Skeletal muscle satellite cell (primary cell): ENCODE measurements at regions not wholly inside any gene's neighbourhood (a gene's known extent, or its start where the extent isn't known, plus 50 kb on each side); places are given as distances from the start of the nearest gene placed in this dataset.

Source experiments
- H3K27me3 ChIP-seq: 2 replicates; pipeline ENCODE4 v1.7.0; 2013; ENCODE audit warnings: low read length; ENCODE audit not compliant: control insufficient read depth, insufficient read depth
- H3K36me3 ChIP-seq: 2 replicates; pipeline ENCODE4 v1.7.0; 2013; ENCODE audit warnings: mild to moderate bottlenecking, control low read depth, low read length; ENCODE audit not compliant: insufficient read depth
- H3K4me1 ChIP-seq: 2 replicates; pipeline ENCODE4 v1.7.0; 2013; ENCODE audit warnings: low read length; ENCODE audit not compliant: control insufficient read depth, insufficient read depth
- H3K4me2 ChIP-seq: 2 replicates; pipeline ENCODE4 v1.7.0; 2013; ENCODE audit warnings: mild to moderate bottlenecking, low read length
- H3K4me3 ChIP-seq: 2 replicates; pipeline ENCODE4 v1.7.0; 2013; ENCODE audit warnings: low read length
- H3K9ac ChIP-seq: 2 replicates; pipeline ENCODE4 v1.7.0; 2013; ENCODE audit warnings: mild to moderate bottlenecking, low read depth, low read length, moderate library complexity
- H3K9me3 ChIP-seq: replicated peaks from 2 replicates; pipeline ENCODE4 v1.7.0; 2013; ENCODE audit warnings: mild to moderate bottlenecking, control low read depth, low read length

- H3K27me3 ChIP-seq: peaks cover 5% of the 10 kb centered on the region
- H3K9me3 ChIP-seq: no peaks in the 10 kb centered on the region
- H3K4me2 ChIP-seq: no peak overlapping the region
These were observed 593.2 kb downstream of the INSC start for GRCh38 chr11:15707971-15708370.

GRCh38 chr11:15710580-15711275 lies 596.0 kb downstream of the INSC start:
- Histone ChIP-seq H3K4me1 (no peaks in the 10 kb centered on the region), H3K27me3 (no peaks in the 10 kb centered on the region), H3K9ac (no peak overlapping the region), H3K9me3 (no peaks in the 10 kb centered on the region), H3K4me2 (no peak overlapping the region), H3K36me3 (no peaks in the 10 kb centered on the region), H3K4me3 (no peak overlapping the region)

More at GRCh38 chr11:15707971-15708370, 593.2 kb downstream of the INSC start:
- Histone ChIP-seq H3K4me3 (no peak overlapping the region), H3K36me3 (no peaks in the 10 kb centered on the region), H3K9ac (no peak overlapping the region), H3K4me1 (no peaks in the 10 kb centered on the region)

- Histone ChIP-seq H3K9ac (no peak overlapping the region), H3K4me2 (no peak overlapping the region), H3K27me3 (no peaks in the 10 kb centered on the region), H3K36me3 (no peaks in the 10 kb centered on the region), H3K9me3 (no peaks in the 10 kb centered on the region), H3K4me1 (no peaks in the 10 kb centered on the region), H3K4me3 (no peak overlapping the region)
These were observed 596.6 kb downstream of the INSC start for GRCh38 chr11:15711311-15711710.

GRCh38 chr11:15714641-15715399 lies 600.1 kb downstream of the INSC start:
- H3K4me2 ChIP-seq: no peak overlapping the region
- H3K4me1 ChIP-seq: no peaks in the 10 kb centered on the region
- H3K36me3 ChIP-seq: no peaks in the 10 kb centered on the region
- no peaks in the 10 kb centered on the region for H3K9me3 ChIP-seq
- no peak overlapping the region for H3K9ac ChIP-seq
- peaks cover 5% of the 10 kb centered on the region for H3K27me3 ChIP-seq
- no peak overlapping the region for H3K4me3 ChIP-seq

- Histone ChIP-seq H3K27me3 (peaks cover 11% of the 10 kb centered on the region), H3K36me3 (no peaks in the 10 kb centered on the region), H3K4me1 (no peaks in the 10 kb centered on the region), H3K4me2 (no peak overlapping the region), H3K4me3 (no peak overlapping the region), H3K9ac (no peak overlapping the region), H3K9me3 (no peaks in the 10 kb centered on the region)
These were observed 601.8 kb downstream of the INSC start for GRCh38 chr11:15716550-15716949.

- H3K27me3 ChIP-seq: peaks cover 15% of the 10 kb centered on the region
- H3K4me1 ChIP-seq: no peaks in the 10 kb centered on the region
- no peak overlapping the region for H3K4me2 ChIP-seq
- no peaks in the 10 kb centered on the region for H3K9me3 ChIP-seq
- H3K4me3 ChIP-seq: no peak overlapping the region
- no peak overlapping the region for H3K9ac ChIP-seq
- no peaks in the 10 kb centered on the region for H3K36me3 ChIP-seq
These were observed 605.7 kb downstream of the INSC start for GRCh38 chr11:15720460-15720859.

- peaks cover 20% of the 10 kb centered on the region for H3K27me3 ChIP-seq
These were observed 609.2 kb downstream of the INSC start for GRCh38 chr11:15723966-15724365.

GRCh38 chr11:15724601-15725000 lies 609.9 kb downstream of the INSC start:
- no peak overlapping the region for H3K4me2 ChIP-seq
- H3K4me3 ChIP-seq: no peak overlapping the region
- peaks cover 22% of the 10 kb centered on the region for H3K27me3 ChIP-seq
- H3K9ac ChIP-seq: no peak overlapping the region
- H3K36me3 ChIP-seq: no peaks in the 10 kb centered on the region
- no peaks in the 10 kb centered on the region for H3K9me3 ChIP-seq
- no peaks in the 10 kb centered on the region for H3K4me1 ChIP-seq

More at GRCh38 chr11:15723966-15724365, 609.2 kb downstream of the INSC start:
- Histone ChIP-seq H3K9me3 (no peaks in the 10 kb centered on the region), H3K9ac (no peak overlapping the region), H3K4me1 (no peaks in the 10 kb centered on the region), H3K36me3 (no peaks in the 10 kb centered on the region), H3K4me2 (no peak overlapping the region), H3K4me3 (no peak overlapping the region)

- Histone ChIP-seq H3K4me3 (no peak overlapping the region), H3K9ac (no peak overlapping the region), H3K9me3 (no peaks in the 10 kb centered on the region), H3K4me1 (no peaks in the 10 kb centered on the region), H3K27me3 (peaks cover 23% of the 10 kb centered on the region), H3K36me3 (no peaks in the 10 kb centered on the region), H3K4me2 (no peak overlapping the region)
These were observed 610.5 kb downstream of the INSC start for GRCh38 chr11:15725246-15725645.

GRCh38 chr11:15726221-15726746 lies 611.6 kb downstream of the INSC start:
- no peak overlapping the region for H3K4me2 ChIP-seq
- no peaks in the 10 kb centered on the region for H3K36me3 ChIP-seq
- H3K9ac ChIP-seq: no peak overlapping the region
- H3K4me1 ChIP-seq: no peaks in the 10 kb centered on the region
- H3K9me3 ChIP-seq: no peaks in the 10 kb centered on the region
- peaks cover 28% of the 10 kb centered on the region for H3K27me3 ChIP-seq
- H3K4me3 ChIP-seq: no peak overlapping the region

- Histone ChIP-seq H3K4me3 (no peak overlapping the region), H3K36me3 (no peaks in the 10 kb centered on the region), H3K9me3 (no peaks in the 10 kb centered on the region), H3K27me3 (peaks cover 32% of the 10 kb centered on the region), H3K4me2 (no peak overlapping the region), H3K9ac (no peak overlapping the region), H3K4me1 (no peaks in the 10 kb centered on the region)
These were observed 612.3 kb downstream of the INSC start for GRCh38 chr11:15726893-15727519.
